Esophagus (tissue), 2 donors: ENCODE measurements at regions not wholly inside any gene's neighbourhood (a gene's known extent, or its start where the extent isn't known, plus 50 kb on each side); places are given as distances from the start of the nearest gene placed in this dataset.
A peak's percentile ranks its signal among the peaks of the same experiment; 100 is the strongest.

Experiments
- H3K27ac ChIP-seq, 2 donors: one replicate each; pipeline ENCODE4 v1.5.1; 2013; ENCODE audit warnings: low read depth in 2 of 2, mild to moderate bottlenecking in 2 of 2, inconsistent platforms in 1 of 2, low read length in 1 of 2, moderate library complexity in 1 of 2
- H3K27me3 ChIP-seq, 2 donors: one replicate each; pipeline ENCODE4 v1.6.1; 2013; ENCODE audit warnings: low read length in 2 of 2, control low read depth in 1 of 2, mild to moderate bottlenecking in 1 of 2; ENCODE audit not compliant: insufficient read depth in 2 of 2, control insufficient read depth in 1 of 2
- H3K36me3 ChIP-seq, 2 donors: one replicate each; pipeline ENCODE4 v1.6.1; 2013; ENCODE audit warnings: low read length in 1 of 2; ENCODE audit not compliant: control insufficient read depth in 2 of 2, insufficient read depth in 2 of 2
- H3K4me1 ChIP-seq, 2 donors: one replicate each; pipeline ENCODE4 v1.6.1; 2013; ENCODE audit warnings: low read length in 1 of 2; ENCODE audit not compliant: control insufficient read depth in 2 of 2, insufficient read depth in 2 of 2
- H3K4me3 ChIP-seq, 2 donors: one replicate each; pipeline ENCODE4 v1.5.1; 2013; ENCODE audit warnings: low read length in 2 of 2, mild to moderate bottlenecking in 2 of 2, low read depth in 1 of 2, moderate library complexity in 1 of 2
- H3K9me3 ChIP-seq, 2 donors: one replicate each; pipeline ENCODE4 v1.6.1; 2013; ENCODE audit warnings: mild to moderate bottlenecking in 2 of 2, low read depth in 1 of 2, low read length in 1 of 2, moderate library complexity in 1 of 2; ENCODE audit not compliant: control insufficient read depth in 2 of 2, insufficient read depth in 1 of 2
- WGBS, 2 donors: extraction: QIAGEN DNeasy Blood & Tissue Kit; methylation state at CpG; one replicate each; pipeline ENCODE4 v1.1.7; 2013; 5-methylcytosine and 5-hydroxymethylcytosine counted together
- donor health status: healthy with polysubstance abuse.
- donor health status: Bipolar disorder and iron deficiency.

GRCh38 chr2:100222844-100223243 lies 80.5 kb upstream of the AFF3 start:
- Histone ChIP-seq H3K36me3 (no peaks in the 10 kb centered on the region), H3K27me3 (no peaks in the 10 kb centered on the region), H3K4me3 (no peak overlapping the region), H3K4me1 (no peaks in the 10 kb centered on the region), H3K9me3 (no peaks in the 10 kb centered on the region), H3K27ac (no peak overlapping the region)
- 89 to 91% methylated on average over 2 of the region's 2 CpGs for WGBS, 2 donors

- no peak overlapping the region for H3K4me3 ChIP-seq
- no peak overlapping the region for H3K27ac ChIP-seq
- WGBS, 2 donors = 90 to 91% methylated on average over 3 of the region's 3 CpGs
- no peaks in the 10 kb centered on the region for H3K27me3 ChIP-seq
- no peaks in the 10 kb centered on the region for H3K4me1 ChIP-seq
- no peaks in the 10 kb centered on the region for H3K36me3 ChIP-seq
- H3K9me3 ChIP-seq = no peaks in the 10 kb centered on the region
Measured at GRCh38 chr2:100218552-100218951, 76.2 kb upstream of the AFF3 start.

- Histone ChIP-seq H3K4me1 (no peaks in the 10 kb centered on the region), H3K9me3 (no peaks in the 10 kb centered on the region), H3K27ac (no peak overlapping the region), H3K27me3 (no peaks in the 10 kb centered on the region), H3K36me3 (no peaks in the 10 kb centered on the region), H3K4me3 (no peak overlapping the region)
- WGBS, 2 donors = 96 to 98% methylated on average over 6 of the region's 6 CpGs
Measured at GRCh38 chr2:100217323-100217722, 74.9 kb upstream of the AFF3 start.

GRCh38 chr2:100216015-100216414 lies 73.6 kb upstream of the AFF3 start:
- WGBS, 2 donors = 82 to 91% methylated on average over 5 of the region's 5 CpGs
- Histone ChIP-seq H3K9me3 (no peaks in the 10 kb centered on the region), H3K27me3 (no peaks in the 10 kb centered on the region), H3K36me3 (no peaks in the 10 kb centered on the region), H3K4me3 (no peak overlapping the region), H3K4me1 (no peaks in the 10 kb centered on the region), H3K27ac (no peak overlapping the region)

GRCh38 chr2:100215371-100215770 lies 73.0 kb upstream of the AFF3 start:
- no peak overlapping the region for H3K4me3 ChIP-seq
- no peaks in the 10 kb centered on the region for H3K9me3 ChIP-seq
- no peaks in the 10 kb centered on the region for H3K4me1 ChIP-seq
- H3K27ac ChIP-seq = peak overlapping the region; percentile 16 to 26
- no peaks in the 10 kb centered on the region for H3K36me3 ChIP-seq
- no peaks in the 10 kb centered on the region for H3K27me3 ChIP-seq
- WGBS, 2 donors = 78 to 82% methylated on average over 6 of the region's 6 CpGs

GRCh38 chr2:100214265-100214971 lies 72.0 kb upstream of the AFF3 start:
- Histone ChIP-seq H3K27me3 (no peaks in the 10 kb centered on the region), H3K9me3 (no peaks in the 10 kb centered on the region), H3K4me1 (no peaks in the 10 kb centered on the region), H3K27ac (peak overlapping the region; percentile 57 to 58), H3K36me3 (no peaks in the 10 kb centered on the region), H3K4me3 (no peak overlapping the region)
- WGBS, 2 donors = 43 to 46% methylated on average over 9 of the region's 9 CpGs

- no peaks in the 10 kb centered on the region for H3K36me3 ChIP-seq
- H3K9me3 ChIP-seq = no peaks in the 10 kb centered on the region
- H3K27me3 ChIP-seq = no peaks in the 10 kb centered on the region
- H3K4me3 ChIP-seq = no peak overlapping the region
- no peaks in the 10 kb centered on the region for H3K4me1 ChIP-seq
- H3K27ac ChIP-seq = peak overlapping the region; percentile 48 to 68
- WGBS, 2 donors = 45 to 56% methylated on average over 3 of the region's 3 CpGs
Measured at GRCh38 chr2:100213595-100213994, 71.2 kb upstream of the AFF3 start.

GRCh38 chr2:100212850-100213249 lies 70.5 kb upstream of the AFF3 start:
- Histone ChIP-seq H3K9me3 (no peaks in the 10 kb centered on the region), H3K4me3 (no peak overlapping the region), H3K36me3 (no peaks in the 10 kb centered on the region), H3K4me1 (no peaks in the 10 kb centered on the region), H3K27ac (no peak overlapping the region), H3K27me3 (no peaks in the 10 kb centered on the region)
- 81 to 84% methylated on average over 3 of the region's 3 CpGs for WGBS, 2 donors

- Histone ChIP-seq H3K27ac (no peak overlapping the region), H3K4me1 (no peaks in the 10 kb centered on the region), H3K9me3 (no peaks in the 10 kb centered on the region), H3K4me3 (no peak overlapping the region), H3K36me3 (no peaks in the 10 kb centered on the region), H3K27me3 (no peaks in the 10 kb centered on the region)
- 89 to 96% methylated on average over 3 of the region's 3 CpGs for WGBS, 2 donors
Measured at GRCh38 chr2:100211521-100211920, 69.1 kb upstream of the AFF3 start.

- no peaks in the 10 kb centered on the region for H3K27me3 ChIP-seq
- 73 to 84% methylated on average over 13 of the region's 13 CpGs for WGBS, 2 donors
- H3K36me3 ChIP-seq = no peaks in the 10 kb centered on the region
Measured at GRCh38 chr2:100208141-100208770, 65.9 kb upstream of the AFF3 start.

More at GRCh38 chr2:100208141-100208770, 65.9 kb upstream of the AFF3 start:
- no peaks in the 10 kb centered on the region for H3K4me1 ChIP-seq
- no peaks in the 10 kb centered on the region for H3K9me3 ChIP-seq
- H3K27ac ChIP-seq = no peak overlapping the region
- H3K4me3 ChIP-seq = no peak overlapping the region
